Sigmoid colon (tissue), 3 donors: ENCODE measurements at regions not wholly inside any gene's neighbourhood (a gene's known extent, or its start where the extent isn't known, plus 50 kb on each side); places are given as distances from the start of the nearest gene placed in this dataset.

Source experiments
- POLR2A ChIP-seq, 2 donors: fragments of 450-650 bp; IDR thresholded peaks; one replicate each; pipeline ENCODE4 v1.6.1; 2016; ENCODE audit warnings: antibody characterized with exemption in 2 of 2, mild to moderate bottlenecking in 2 of 2, moderate library complexity in 2 of 2
- TF ChIP-seq, protein P1 (sequence below), 4 experiments: fragments of 450-650 bp in 3 of 4; fragments of 200-600 bp in 1 of 4; IDR thresholded peaks; one replicate each; pipeline ENCODE4 v1.5.1; 2016 to 2019; ENCODE audit warnings: antibody characterized with exemption in 4 of 4, mild to moderate bottlenecking in 3 of 4, moderate library complexity in 2 of 4

DNA sequence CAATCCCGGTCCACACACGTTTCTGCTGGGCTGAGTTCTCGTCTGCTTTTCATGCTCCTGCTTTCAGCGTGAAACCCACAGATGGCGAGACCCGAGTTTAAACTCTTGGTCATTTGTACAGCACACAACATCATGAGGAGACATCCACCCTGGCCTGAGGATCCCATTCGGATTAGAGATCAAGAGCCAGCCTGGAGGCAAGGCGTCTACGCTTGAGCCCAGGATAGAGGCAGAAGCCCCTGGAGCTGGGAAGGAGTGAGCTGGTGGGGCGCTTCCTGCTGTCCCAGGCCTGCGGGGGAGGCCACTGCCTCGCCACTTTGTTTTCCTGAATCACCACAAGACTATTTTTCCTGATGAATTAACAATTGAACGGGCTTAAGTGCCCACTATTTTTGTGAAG, 281.9 kb upstream of the IRX4 start:
- TF ChIP-seq, protein P1, sequence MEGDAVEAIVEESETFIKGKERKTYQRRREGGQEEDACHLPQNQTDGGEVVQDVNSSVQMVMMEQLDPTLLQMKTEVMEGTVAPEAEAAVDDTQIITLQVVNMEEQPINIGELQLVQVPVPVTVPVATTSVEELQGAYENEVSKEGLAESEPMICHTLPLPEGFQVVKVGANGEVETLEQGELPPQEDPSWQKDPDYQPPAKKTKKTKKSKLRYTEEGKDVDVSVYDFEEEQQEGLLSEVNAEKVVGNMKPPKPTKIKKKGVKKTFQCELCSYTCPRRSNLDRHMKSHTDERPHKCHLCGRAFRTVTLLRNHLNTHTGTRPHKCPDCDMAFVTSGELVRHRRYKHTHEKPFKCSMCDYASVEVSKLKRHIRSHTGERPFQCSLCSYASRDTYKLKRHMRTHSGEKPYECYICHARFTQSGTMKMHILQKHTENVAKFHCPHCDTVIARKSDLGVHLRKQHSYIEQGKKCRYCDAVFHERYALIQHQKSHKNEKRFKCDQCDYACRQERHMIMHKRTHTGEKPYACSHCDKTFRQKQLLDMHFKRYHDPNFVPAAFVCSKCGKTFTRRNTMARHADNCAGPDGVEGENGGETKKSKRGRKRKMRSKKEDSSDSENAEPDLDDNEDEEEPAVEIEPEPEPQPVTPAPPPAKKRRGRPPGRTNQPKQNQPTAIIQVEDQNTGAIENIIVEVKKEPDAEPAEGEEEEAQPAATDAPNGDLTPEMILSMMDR (IDR thresholded peaks at IDR 0.05): no peak
- TF ChIP-seq POLR2A (IDR thresholded peaks at IDR 0.05): no peak
